ENCODE measurements at regions not wholly inside any gene's neighbourhood (a gene's known extent, or its start where the extent isn't known, plus 50 kb on each side); places are given as distances from the start of the nearest gene placed in this dataset.

GRCh38 chr12:4121506-4122020 is 152.0 kb upstream of the CCND2 start:
- DNase-seq, result no peak
- no peaks in the 10 kb centered on the region for H3K36me3 ChIP-seq
- no peak overlapping the region for H3K27ac ChIP-seq
- H3K4me3 ChIP-seq, result no peak overlapping the region
- H3K9me3 ChIP-seq, result no peaks in the 10 kb centered on the region
- no peak for ATAC-seq
- H3K27me3 ChIP-seq, result no peaks in the 10 kb centered on the region
- intact Hi-C loops (cut with DNase I), result no loop called here
- no peak for TF ChIP-seq CTCF (IDR thresholded peaks at IDR 0.05)
- peaks cover 8% of the 10 kb centered on the region for H3K4me1 ChIP-seq

- ATAC-seq (no peak), DNase-seq (no peak)
- Histone ChIP-seq H3K9me3 (no peaks in the 10 kb centered on the region), H3K36me3 (no peaks in the 10 kb centered on the region), H3K4me3 (no peak overlapping the region), H3K27me3 (no peaks in the 10 kb centered on the region), H3K4me1 (peaks cover 8% of the 10 kb centered on the region), H3K27ac (no peak overlapping the region)
- intact Hi-C loops (cut with DNase I), result no loop called here
- TF ChIP-seq CTCF (IDR thresholded peaks at IDR 0.05), result no peak
These were observed 153.1 kb upstream of the CCND2 start for GRCh38 chr12:4120316-4120917.

GRCh38 chr12:4119157-4119761 is 154.3 kb upstream of the CCND2 start:
- intact Hi-C loops (cut with DNase I), result no loop called here
- TF ChIP-seq CTCF (IDR thresholded peaks at IDR 0.05), result no peak
- DNase-seq (no peak), ATAC-seq (no peak)
- Histone ChIP-seq H3K9me3 (no peaks in the 10 kb centered on the region), H3K36me3 (no peaks in the 10 kb centered on the region), H3K4me3 (no peak overlapping the region), H3K27ac (no peak overlapping the region), H3K27me3 (no peaks in the 10 kb centered on the region), H3K4me1 (peaks cover 8% of the 10 kb centered on the region)

- H3K4me1 ChIP-seq, result peaks cover 8% of the 10 kb centered on the region
- no peak overlapping the region for H3K27ac ChIP-seq
- intact Hi-C loops (cut with DNase I), result no loop called here
- no peaks in the 10 kb centered on the region for H3K9me3 ChIP-seq
- H3K4me3 ChIP-seq, result no peak overlapping the region
- no peak for TF ChIP-seq CTCF (IDR thresholded peaks at IDR 0.05)
- DNase-seq (no peak), ATAC-seq (no peak)
- no peaks in the 10 kb centered on the region for H3K36me3 ChIP-seq
- no peaks in the 10 kb centered on the region for H3K27me3 ChIP-seq
These were observed 154.9 kb upstream of the CCND2 start for GRCh38 chr12:4118601-4119156.

GRCh38 chr12:4118017-4118510 is 155.5 kb upstream of the CCND2 start:
- intact Hi-C loops (cut with DNase I), result no loop called here
- no peak for DNase-seq
- TF ChIP-seq CTCF (IDR thresholded peaks at IDR 0.05), result no peak
- H3K9me3 ChIP-seq, result no peaks in the 10 kb centered on the region
- no peak overlapping the region for H3K4me3 ChIP-seq
- H3K27ac ChIP-seq, result no peak overlapping the region
- H3K4me1 ChIP-seq, result peaks cover 8% of the 10 kb centered on the region
- no peaks in the 10 kb centered on the region for H3K27me3 ChIP-seq
- peak; percentile 85 for ATAC-seq
- no peaks in the 10 kb centered on the region for H3K36me3 ChIP-seq

Measured in upper lobe of right lung (tissue), 1 donor.